Spleen (tissue), 11 donors: ENCODE measurements at regions not wholly inside any gene's neighbourhood (a gene's known extent, or its start where the extent isn't known, plus 50 kb on each side); places are given as distances from the start of the nearest gene placed in this dataset.

ENCODE experiments used
- DNase-seq: peaks from one replicate; pipeline ENCODE4 v3.0.0-alpha.2; 2020
- H3K27ac ChIP-seq, 8 donors: fragments of 200-600 bp; sonication (generic) in 7 of 8; 1 replicate in 4 of 8; 2 replicates in 4 of 8; pipeline versions ENCODE4 v1.5.0 to v1.8.0; 2016 to 2021; ENCODE audit warnings: inconsistent platforms in 4 of 8, mild to moderate bottlenecking in 4 of 8, moderate library complexity in 1 of 8
- H3K27me3 ChIP-seq, 7 donors: fragments of 200-600 bp; sonication (generic) in 6 of 7; replicated peaks in 1 of 7; 1 replicate in 4 of 7; 2 replicates in 3 of 7; pipeline versions ENCODE4 v1.5.0 to v1.8.0; 2016 to 2021; ENCODE audit warnings: inconsistent platforms in 3 of 7, mild to moderate bottlenecking in 1 of 7
- H3K36me3 ChIP-seq, 6 donors: fragments of 200-600 bp; sonication (generic) in 5 of 6; 1 replicate in 4 of 6; 2 replicates in 2 of 6; pipeline versions ENCODE4 v1.5.0 to v1.8.0; 2016 to 2021; ENCODE audit warnings: inconsistent platforms in 2 of 6
- H3K4me1 ChIP-seq, 6 donors: fragments of 200-600 bp; sonication (generic) in 5 of 6; 1 replicate in 3 of 6; 2 replicates in 3 of 6; pipeline versions ENCODE4 v1.5.0 to v1.8.0; 2016 to 2021; ENCODE audit warnings: inconsistent platforms in 3 of 6
- H3K4me3 ChIP-seq, 8 donors: fragments of 200-600 bp; sonication (generic) in 7 of 8; 1 replicate in 4 of 8; 2 replicates in 4 of 8; pipeline versions ENCODE4 v1.5.0 to v1.8.0; 2016 to 2021; ENCODE audit warnings: inconsistent platforms in 4 of 8, mild to moderate bottlenecking in 4 of 8, moderate library complexity in 2 of 8
- H3K9me3 ChIP-seq, 8 donors: fragments of 200-600 bp; sonication (generic) in 7 of 8; 1 replicate in 4 of 8; 2 replicates in 4 of 8; pipeline versions ENCODE4 v1.5.0 to v1.8.0; 2016 to 2021; ENCODE audit warnings: inconsistent platforms in 4 of 8
- POLR2A ChIP-seq, 3 donors: fragments of 450-650 bp; IDR thresholded peaks; one replicate each; pipeline ENCODE4 v1.5.1; 2017; ENCODE audit warnings: antibody characterized with exemption in 3 of 3, mild to moderate bottlenecking in 1 of 3
- POLR2AphosphoS5 ChIP-seq, 3 donors: sonication (generic); formaldehyde crosslinking; IDR thresholded peaks; one replicate each; pipeline ENCODE4 v1.5.1; 2017; ENCODE audit warnings: antibody characterized with exemption in 3 of 3
- WGBS, 5 donors: extraction: QIAGEN DNeasy Blood & Tissue Kit in 3 of 5; methylation state at CpG; one replicate each; pipeline versions ENCODE4 v1.1.5 to v1.1.7; 2013 to 2018; 5-methylcytosine and 5-hydroxymethylcytosine counted together
- intact Hi-C: fragments of 100-400 bp; cut with DNase I; formaldehyde crosslinking; loops from one replicate; pipeline ENCODE4 v1.15.0; 2023; ENCODE audit warnings: low total_unique reads
- TF ChIP-seq, protein P1 (sequence below), 11 experiments: fragments of 200-600 bp in 7 of 11; fragments of 450-650 bp in 4 of 11; sonication (generic) in 4 of 11; IDR thresholded peaks in 8 of 11; conservative IDR thresholded peaks in 3 of 11; 1 replicate in 7 of 11; 2 replicates in 4 of 11; pipeline versions ENCODE4 v1.4.0 to v1.8.0; 2016 to 2021; ENCODE audit warnings: antibody characterized with exemption in 11 of 11, inconsistent platforms in 4 of 11, mild to moderate bottlenecking in 1 of 11
- donor health status: healthy with polysubstance abuse.
- donor health status: DM: no; HTN: no; CAD: no; lungs with moderate emphysema.
- donor health status: DM: no; HTN: no; CAD: no.
- donor health status: Bipolar disorder and iron deficiency.
- donor health status: healthy.
- donor health status: DM: no; HTN: no; CAD: no.
- donor health status: DM: yes; HTN: yes; CAD: no.

DNA sequence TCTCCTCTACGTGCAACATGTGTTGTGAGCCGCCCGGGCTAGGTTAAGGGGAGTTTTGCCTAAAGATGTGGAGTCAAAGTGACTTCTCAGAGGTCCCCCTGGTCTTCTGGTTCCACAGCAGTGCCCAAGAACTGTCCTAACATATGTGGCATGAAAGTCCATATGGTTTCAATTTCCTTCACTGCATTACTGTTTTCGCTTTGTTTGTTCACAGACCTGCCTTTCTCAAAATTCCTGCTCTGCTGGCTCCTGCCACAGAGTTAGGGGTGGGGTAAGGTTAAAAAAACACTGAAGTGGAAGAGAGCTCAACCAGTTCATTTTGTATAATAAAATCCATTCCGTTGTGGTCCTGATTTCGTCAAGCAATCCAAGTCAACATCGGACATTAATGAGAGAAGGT lies 289.4 kb downstream of the DMAC1 start:
- 76 to 79% (median 79%) methylated on average over 7 of the region's 7 CpGs for WGBS, 5 donors
- TF ChIP-seq POLR2A (IDR thresholded peaks at IDR 0.05), result no peak
- no peak for TF ChIP-seq POLR2AphosphoS5 (IDR thresholded peaks at IDR 0.05)
- TF ChIP-seq, protein P1, sequence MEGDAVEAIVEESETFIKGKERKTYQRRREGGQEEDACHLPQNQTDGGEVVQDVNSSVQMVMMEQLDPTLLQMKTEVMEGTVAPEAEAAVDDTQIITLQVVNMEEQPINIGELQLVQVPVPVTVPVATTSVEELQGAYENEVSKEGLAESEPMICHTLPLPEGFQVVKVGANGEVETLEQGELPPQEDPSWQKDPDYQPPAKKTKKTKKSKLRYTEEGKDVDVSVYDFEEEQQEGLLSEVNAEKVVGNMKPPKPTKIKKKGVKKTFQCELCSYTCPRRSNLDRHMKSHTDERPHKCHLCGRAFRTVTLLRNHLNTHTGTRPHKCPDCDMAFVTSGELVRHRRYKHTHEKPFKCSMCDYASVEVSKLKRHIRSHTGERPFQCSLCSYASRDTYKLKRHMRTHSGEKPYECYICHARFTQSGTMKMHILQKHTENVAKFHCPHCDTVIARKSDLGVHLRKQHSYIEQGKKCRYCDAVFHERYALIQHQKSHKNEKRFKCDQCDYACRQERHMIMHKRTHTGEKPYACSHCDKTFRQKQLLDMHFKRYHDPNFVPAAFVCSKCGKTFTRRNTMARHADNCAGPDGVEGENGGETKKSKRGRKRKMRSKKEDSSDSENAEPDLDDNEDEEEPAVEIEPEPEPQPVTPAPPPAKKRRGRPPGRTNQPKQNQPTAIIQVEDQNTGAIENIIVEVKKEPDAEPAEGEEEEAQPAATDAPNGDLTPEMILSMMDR (IDR thresholded peaks at IDR 0.05 in 8 of 11, conservative IDR thresholded peaks at IDR 0.05 in 3 of 11), result no peak
- no peak overlapping the region for H3K4me3 ChIP-seq
- no peak overlapping the region for H3K27ac ChIP-seq
- H3K27me3 ChIP-seq, result no peaks in the 10 kb centered on the region
- H3K9me3 ChIP-seq, result no peaks in the 10 kb centered on the region
- no peaks in the 10 kb centered on the region for H3K36me3 ChIP-seq
- DNase-seq, result no peak
- intact Hi-C loops, result no loop called here
- H3K4me1 ChIP-seq, result no peaks in the 10 kb centered on the region

DNA sequence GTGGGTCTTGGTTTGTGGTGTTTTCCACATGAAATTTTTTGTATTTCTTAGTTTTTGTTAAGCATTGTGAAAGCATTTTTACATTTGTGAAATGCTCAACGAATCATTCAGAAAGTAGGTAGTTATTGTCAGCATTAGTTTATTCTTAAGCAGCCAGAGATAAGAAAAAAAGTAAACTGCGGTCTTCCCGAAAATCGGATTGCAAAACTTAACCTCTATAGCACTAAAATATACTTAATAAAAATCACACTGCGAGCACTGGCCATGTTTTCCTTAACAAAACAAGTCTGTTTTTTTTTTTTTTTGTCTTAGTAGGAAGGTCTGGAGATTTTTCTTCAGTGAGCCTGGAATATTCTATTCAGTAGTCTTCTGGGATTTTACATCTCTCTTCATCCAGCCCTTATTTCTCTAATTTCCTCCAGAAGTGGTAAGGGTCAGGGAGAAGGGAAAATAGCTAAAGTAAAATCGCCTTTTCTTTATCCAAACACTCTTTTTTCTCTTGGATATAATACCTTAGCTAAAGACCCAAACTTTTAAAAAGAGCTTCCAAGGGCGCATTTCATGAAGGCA lies 289.9 kb downstream of the DMAC1 start:
- Histone ChIP-seq H3K4me1 (no peaks in the 10 kb centered on the region), H3K36me3 (no peaks in the 10 kb centered on the region), H3K27me3 (no peaks in the 10 kb centered on the region), H3K9me3 (no peaks in the 10 kb centered on the region), H3K4me3 (no peak overlapping the region), H3K27ac (no peak overlapping the region)
- no peak for TF ChIP-seq POLR2A (IDR thresholded peaks at IDR 0.05)
- no peak for TF ChIP-seq POLR2AphosphoS5 (IDR thresholded peaks at IDR 0.05)
- TF ChIP-seq, protein P1 (IDR thresholded peaks at IDR 0.05 in 8 of 11, conservative IDR thresholded peaks at IDR 0.05 in 3 of 11), result no peak
- 79 to 93% (median 86%) methylated on average over 7 of the region's 7 CpGs for WGBS, 5 donors
- intact Hi-C loops, result no loop called here
- DNase-seq, result no peak

DNA sequence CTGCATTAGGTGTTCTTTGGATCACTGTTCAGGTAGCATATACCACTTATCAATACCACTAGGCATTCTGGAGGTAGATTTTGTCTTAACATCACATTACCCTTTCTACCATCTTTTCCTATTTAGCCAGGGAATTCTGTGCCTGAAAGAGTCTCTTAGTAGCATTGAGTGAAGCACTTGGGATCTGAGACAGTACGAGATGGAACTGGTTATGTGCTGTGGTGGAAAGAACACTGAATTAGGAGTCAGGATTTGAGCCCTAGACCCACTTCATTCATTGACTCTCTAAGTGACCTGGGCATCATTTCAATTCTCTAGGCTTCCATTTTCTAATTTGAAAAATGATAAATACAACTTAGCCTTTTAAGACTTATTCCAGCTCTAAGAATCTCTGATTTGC lies 291.1 kb downstream of the DMAC1 start:
- no peak overlapping the region for H3K27ac ChIP-seq
- H3K27me3 ChIP-seq, result no peaks in the 10 kb centered on the region
- no peaks in the 10 kb centered on the region for H3K36me3 ChIP-seq
- DNase-seq, result no peak
- WGBS, 5 donors, result 73 to 91% (median 76%) methylated on average over 1 of the region's 1 CpG
- TF ChIP-seq POLR2AphosphoS5 (IDR thresholded peaks at IDR 0.05), result no peak
- no peak for TF ChIP-seq POLR2A (IDR thresholded peaks at IDR 0.05)
- TF ChIP-seq, protein P1 (IDR thresholded peaks at IDR 0.05 in 8 of 11, conservative IDR thresholded peaks at IDR 0.05 in 3 of 11), result no peak
- no peaks in the 10 kb centered on the region for H3K4me1 ChIP-seq
- no peak overlapping the region for H3K4me3 ChIP-seq
- H3K9me3 ChIP-seq, result no peaks in the 10 kb centered on the region
- intact Hi-C loops, result no loop called here

GRCh38 chr9:7507566-7508270 lies 291.9 kb downstream of the DMAC1 start:
- intact Hi-C loops, result no loop called here
- DNase-seq, result no peak
- Histone ChIP-seq H3K9me3 (no peaks in the 10 kb centered on the region), H3K36me3 (no peaks in the 10 kb centered on the region), H3K27me3 (no peaks in the 10 kb centered on the region), H3K27ac (no peak overlapping the region), H3K4me1 (no peaks in the 10 kb centered on the region), H3K4me3 (no peak overlapping the region)
- TF ChIP-seq, protein P1 (IDR thresholded peaks at IDR 0.05 in 8 of 11, conservative IDR thresholded peaks at IDR 0.05 in 3 of 11), result no peak
- TF ChIP-seq POLR2A (IDR thresholded peaks at IDR 0.05) (no peak), POLR2AphosphoS5 (IDR thresholded peaks at IDR 0.05) (no peak)
- 68 to 89% (median 79%) methylated on average over 7 of the region's 7 CpGs for WGBS, 5 donors
